Neural cell (in vitro differentiated cells): ENCODE measurements at regions not wholly inside any gene's neighbourhood (a gene's known extent, or its start where the extent isn't known, plus 50 kb on each side); places are given as distances from the start of the nearest gene placed in this dataset.

Source experiments
- H2AFZ ChIP-seq: fragments of 200-600, 300-800 bp; sonication (generic), shearing (Covaris generic); 2 replicates; pipeline ENCODE4 v1.6.0; 2014; ENCODE audit warnings: low read depth, mild to moderate bottlenecking, antibody characterized with exemption, low read length, moderate library complexity
- H3F3A ChIP-seq: fragments of 200-600 bp; shearing (Covaris generic); 2 replicates; pipeline ENCODE4 v1.6.1; 2016; ENCODE audit warnings: mild to moderate bottlenecking, moderate library complexity, mixed read lengths, antibody characterized with exemption, low read length; ENCODE audit not compliant: insufficient read depth, poor library complexity, severe bottlenecking
- H3K27ac ChIP-seq: fragments of 200-600, 300-800 bp; sonication (generic), shearing (Covaris generic); 2 replicates; pipeline ENCODE4 v1.5.1; 2014; ENCODE audit warnings: mild to moderate bottlenecking, low read length, moderate library complexity
- H3K27me3 ChIP-seq: fragments of 300-800, 200-600 bp; sonication (generic), shearing (Covaris generic); 2 replicates; pipeline ENCODE4 v1.6.0; 2014; ENCODE audit warnings: mild to moderate bottlenecking, low read depth, low read length, moderate library complexity; ENCODE audit not compliant: insufficient read depth
- H3K36me3 ChIP-seq: fragments of 300-800, 200-600 bp; sonication (generic), shearing (Covaris generic); 2 replicates; pipeline ENCODE4 v1.5.1; 2014; ENCODE audit warnings: mild to moderate bottlenecking, antibody characterized with exemption, low read length, moderate library complexity; ENCODE audit not compliant: insufficient read depth
- H3K4me2 ChIP-seq: fragments of 300-800, 200-600 bp; sonication (generic), shearing (Covaris generic); 2 replicates; pipeline ENCODE4 v1.6.0; 2014; ENCODE audit warnings: mild to moderate bottlenecking, low read length
- H3K4me3 ChIP-seq: fragments of 300-800, 200-600 bp; sonication (generic), shearing (Covaris generic); 2 replicates; pipeline ENCODE4 v1.5.1; 2014; ENCODE audit warnings: mild to moderate bottlenecking, low read length, moderate library complexity
- H3K79me2 ChIP-seq: fragments of 200-600 bp; shearing (Covaris generic); replicated peaks from 2 replicates; pipeline ENCODE4 v1.6.0; 2014; ENCODE audit warnings: mild to moderate bottlenecking, low read length, moderate library complexity; ENCODE audit not compliant: insufficient read depth
- H3K9ac ChIP-seq: fragments of 300-800, 200-600 bp; sonication (generic), shearing (Covaris generic); 2 replicates; pipeline ENCODE4 v1.6.1; 2016; ENCODE audit warnings: mild to moderate bottlenecking, low read length, mixed read lengths
- H3K9me2 ChIP-seq: fragments of 200-600 bp; shearing (Covaris generic); 2 replicates; pipeline ENCODE4 v1.6.1; 2016; ENCODE audit warnings: mild to moderate bottlenecking, low read length, mixed read lengths; ENCODE audit not compliant: insufficient read depth
- H3K9me3 ChIP-seq: fragments of 200-600, 300-800 bp; sonication (generic), shearing (Covaris generic); 2 replicates; pipeline ENCODE4 v1.6.1; 2016; ENCODE audit warnings: mild to moderate bottlenecking, mixed run types, low read length, moderate library complexity, mixed read lengths
- H4K20me1 ChIP-seq: fragments of 200-600 bp; shearing (Covaris generic); 2 replicates; pipeline ENCODE4 v1.6.1; 2016; ENCODE audit warnings: mild to moderate bottlenecking, mixed run types; ENCODE audit not compliant: insufficient read depth
- CTCF ChIP-seq: fragments of 450-650 bp; IDR thresholded peaks from 2 replicates; pipeline ENCODE4 v1.5.1; 2014; ENCODE audit warnings: antibody characterized with exemption, mild to moderate bottlenecking, moderate library complexity; ENCODE audit not compliant: poor library complexity, severe bottlenecking
- EP300 ChIP-seq: fragments of 450-650 bp; conservative IDR thresholded peaks from 2 replicates; pipeline ENCODE4 v1.6.1; 2014; ENCODE audit warnings: antibody characterized with exemption, mild to moderate bottlenecking, moderate library complexity; ENCODE audit not compliant: poor library complexity, severe bottlenecking
- EZH2 ChIP-seq: fragments of 200-600, 300-800 bp; shearing (Covaris generic), sonication (generic); IDR thresholded peaks from 2 replicates; pipeline ENCODE4 v1.6.1; 2014; ENCODE audit warnings: antibody characterized with exemption, low read length, borderline replicate concordance, mild to moderate bottlenecking; ENCODE audit not compliant: insufficient read depth, poor library complexity, severe bottlenecking
- MXI1 ChIP-seq: fragments of 450-650 bp; conservative IDR thresholded peaks from 2 replicates; pipeline ENCODE4 v1.6.1; 2014; ENCODE audit warnings: antibody characterized with exemption, mild to moderate bottlenecking; ENCODE audit not compliant: poor library complexity, severe bottlenecking
- POLR2AphosphoS5 ChIP-seq: IDR thresholded peaks from 2 replicates; pipeline ENCODE4 v1.6.1; 2012
- RAD21 ChIP-seq: fragments of 450-650 bp; conservative IDR thresholded peaks from 2 replicates; pipeline ENCODE4 v1.6.1; 2014; ENCODE audit warnings: antibody characterized with exemption, mild to moderate bottlenecking, moderate library complexity
- SMC3 ChIP-seq: fragments of 450-650 bp; conservative IDR thresholded peaks from 2 replicates; pipeline ENCODE4 v1.6.1; 2014; ENCODE audit warnings: antibody characterized with exemption, mild to moderate bottlenecking, moderate library complexity; ENCODE audit not compliant: poor library complexity
- TAF1 ChIP-seq: IDR thresholded peaks from 2 replicates; pipeline ENCODE4 v1.6.1; 2012; ENCODE audit warnings: low read depth
- TF ChIP-seq, protein P1 (sequence below): IDR thresholded peaks from 2 replicates; pipeline ENCODE4 v1.6.1; 2012; ENCODE audit warnings: borderline replicate concordance

DNA sequence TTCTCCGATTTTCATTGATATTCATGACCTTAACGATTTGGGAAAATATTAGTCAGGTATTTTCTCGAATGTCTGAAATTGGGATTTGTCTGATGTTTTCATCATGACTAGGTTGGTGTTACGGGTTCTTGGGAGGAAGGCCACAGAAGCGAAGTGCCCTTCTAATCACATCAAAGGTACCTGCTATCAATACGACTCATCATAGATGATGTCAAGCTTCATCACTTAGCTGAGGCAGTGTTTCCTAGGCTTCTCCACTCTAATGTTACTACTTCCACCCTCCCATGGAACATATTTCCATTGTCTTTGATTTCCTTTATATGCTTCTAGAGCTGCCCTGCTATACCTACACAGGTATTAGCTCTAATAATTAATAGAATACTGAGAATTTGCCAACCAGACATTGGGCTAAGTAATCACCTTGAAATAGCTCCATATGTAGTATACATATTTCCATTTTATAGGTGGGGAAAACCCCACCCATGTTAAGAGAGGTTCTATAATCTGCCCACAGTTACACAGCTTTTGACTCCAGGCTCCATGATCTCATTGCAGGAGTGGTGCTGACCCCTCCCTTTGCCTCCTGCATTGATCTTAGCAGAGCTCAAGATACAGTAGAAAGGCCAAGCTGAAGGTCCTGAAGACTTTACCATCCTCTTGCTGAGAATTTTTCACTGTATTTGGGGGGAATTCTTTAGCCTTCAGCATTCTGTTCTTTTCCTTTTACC is 238.6 kb upstream of the ADAMTSL1 start:
- Histone ChIP-seq H3K9ac (no peak overlapping the region), H3K4me3 (no peak overlapping the region), H3K27me3 (no peaks in the 10 kb centered on the region), H3K27ac (no peak overlapping the region), H3F3A (no peaks in the 10 kb centered on the region), H3K9me3 (no peaks in the 10 kb centered on the region), H3K4me2 (no peak overlapping the region), H3K79me2 (no peaks in the 10 kb centered on the region), H3K36me3 (no peaks in the 10 kb centered on the region), H4K20me1 (no peaks in the 10 kb centered on the region), H3K9me2 (no peaks in the 10 kb centered on the region), H2AFZ (no peak overlapping the region)
- TF ChIP-seq CTCF (no peak), EZH2 (no peak), RAD21 (no peak), SMC3 (no peak), MXI1 (no peak), TAF1 (no peak), POLR2AphosphoS5 (no peak), EP300 (no peak)
- TF ChIP-seq, protein P1, sequence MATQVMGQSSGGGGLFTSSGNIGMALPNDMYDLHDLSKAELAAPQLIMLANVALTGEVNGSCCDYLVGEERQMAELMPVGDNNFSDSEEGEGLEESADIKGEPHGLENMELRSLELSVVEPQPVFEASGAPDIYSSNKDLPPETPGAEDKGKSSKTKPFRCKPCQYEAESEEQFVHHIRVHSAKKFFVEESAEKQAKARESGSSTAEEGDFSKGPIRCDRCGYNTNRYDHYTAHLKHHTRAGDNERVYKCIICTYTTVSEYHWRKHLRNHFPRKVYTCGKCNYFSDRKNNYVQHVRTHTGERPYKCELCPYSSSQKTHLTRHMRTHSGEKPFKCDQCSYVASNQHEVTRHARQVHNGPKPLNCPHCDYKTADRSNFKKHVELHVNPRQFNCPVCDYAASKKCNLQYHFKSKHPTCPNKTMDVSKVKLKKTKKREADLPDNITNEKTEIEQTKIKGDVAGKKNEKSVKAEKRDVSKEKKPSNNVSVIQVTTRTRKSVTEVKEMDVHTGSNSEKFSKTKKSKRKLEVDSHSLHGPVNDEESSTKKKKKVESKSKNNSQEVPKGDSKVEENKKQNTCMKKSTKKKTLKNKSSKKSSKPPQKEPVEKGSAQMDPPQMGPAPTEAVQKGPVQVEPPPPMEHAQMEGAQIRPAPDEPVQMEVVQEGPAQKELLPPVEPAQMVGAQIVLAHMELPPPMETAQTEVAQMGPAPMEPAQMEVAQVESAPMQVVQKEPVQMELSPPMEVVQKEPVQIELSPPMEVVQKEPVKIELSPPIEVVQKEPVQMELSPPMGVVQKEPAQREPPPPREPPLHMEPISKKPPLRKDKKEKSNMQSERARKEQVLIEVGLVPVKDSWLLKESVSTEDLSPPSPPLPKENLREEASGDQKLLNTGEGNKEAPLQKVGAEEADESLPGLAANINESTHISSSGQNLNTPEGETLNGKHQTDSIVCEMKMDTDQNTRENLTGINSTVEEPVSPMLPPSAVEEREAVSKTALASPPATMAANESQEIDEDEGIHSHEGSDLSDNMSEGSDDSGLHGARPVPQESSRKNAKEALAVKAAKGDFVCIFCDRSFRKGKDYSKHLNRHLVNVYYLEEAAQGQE = no peak

DNA sequence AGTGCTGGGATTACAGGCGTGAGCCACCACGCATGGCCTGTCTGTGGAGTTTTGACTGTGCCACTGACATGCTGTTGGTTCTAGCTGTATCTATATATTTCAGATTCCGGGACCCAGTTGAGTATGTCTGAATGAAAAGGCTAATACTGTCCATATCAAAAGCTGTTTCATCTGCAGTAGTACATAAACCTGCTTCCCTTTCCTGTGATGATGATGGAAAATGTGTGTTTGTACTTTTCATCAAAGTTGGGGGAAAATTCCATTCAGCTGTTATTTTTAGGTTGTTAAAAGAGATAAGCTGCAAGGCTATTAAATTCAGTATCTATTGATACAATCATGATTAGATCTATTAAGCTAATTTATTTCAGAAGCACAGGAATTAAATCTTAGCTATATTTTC is 237.6 kb upstream of the ADAMTSL1 start:
- no peaks in the 10 kb centered on the region for H3K27me3 ChIP-seq
- no peak overlapping the region for H3K4me2 ChIP-seq
- H3K9me3 ChIP-seq = no peaks in the 10 kb centered on the region
- H3K9ac ChIP-seq = no peak overlapping the region
- H4K20me1 ChIP-seq = no peaks in the 10 kb centered on the region
- no peak overlapping the region for H3K4me3 ChIP-seq
- H3K27ac ChIP-seq = no peak overlapping the region
- H3K79me2 ChIP-seq = no peaks in the 10 kb centered on the region
- H3K36me3 ChIP-seq = no peaks in the 10 kb centered on the region
- no peaks in the 10 kb centered on the region for H3K9me2 ChIP-seq
- no peak overlapping the region for H2AFZ ChIP-seq
- TF ChIP-seq TAF1 = no peak
- no peak for TF ChIP-seq SMC3
- no peak for TF ChIP-seq POLR2AphosphoS5
- TF ChIP-seq MXI1 = no peak
- TF ChIP-seq EP300 = no peak
- H3F3A ChIP-seq = no peaks in the 10 kb centered on the region
